ENCODE measurements at regions not wholly inside any gene's neighbourhood (a gene's known extent, or its start where the extent isn't known, plus 50 kb on each side); places are given as distances from the start of the nearest gene placed in this dataset.

GRCh38 chr4:62222121-62222520, 1022.0 kb downstream of the ADGRL3 start:
- in situ Hi-C loops (cut with HindIII; ENCODE audit: low pct_unique_long_range_greater_than_20kb, low sequenced_read_pairs), result no loop called here
- no peak for DNase-seq (ENCODE audit: low read depth in 1 of 2, low spot score in 1 of 2)
- no peak for TF ChIP-seq JUND (IDR thresholded peaks at IDR 0.05; ENCODE audit: low read depth)

DNA sequence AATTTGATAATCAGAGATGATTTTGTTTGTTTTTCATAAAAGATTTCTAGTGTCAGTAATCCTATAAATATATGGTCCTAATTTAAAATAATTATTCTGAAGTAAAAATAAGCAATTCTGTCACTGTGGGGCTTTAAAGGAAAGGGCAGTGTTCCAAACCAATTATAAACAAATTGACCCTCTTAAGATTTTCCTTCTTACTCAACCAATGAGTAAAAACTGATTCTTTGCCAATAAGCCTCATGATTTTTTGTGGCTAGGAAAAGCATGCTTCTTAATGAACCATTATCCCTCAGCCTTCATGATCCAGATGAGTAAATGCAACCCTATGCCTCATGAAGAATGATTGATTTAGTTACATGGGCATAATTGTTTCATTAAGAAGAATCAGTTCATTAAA, 1010.4 kb downstream of the ADGRL3 start:
- in situ Hi-C loops (cut with HindIII; ENCODE audit: low pct_unique_long_range_greater_than_20kb, low sequenced_read_pairs), result no loop called here
- no peak for DNase-seq (ENCODE audit: low read depth in 1 of 2, low spot score in 1 of 2)
- no peak for TF ChIP-seq JUND (IDR thresholded peaks at IDR 0.05; ENCODE audit: low read depth)

GRCh38 chr4:62209757-62210485, 1009.8 kb downstream of the ADGRL3 start:
- in situ Hi-C loops (cut with HindIII; ENCODE audit: low pct_unique_long_range_greater_than_20kb, low sequenced_read_pairs), result no loop called here
- DNase-seq (ENCODE audit: low read depth in 1 of 2, low spot score in 1 of 2), result no peak
- no peak for TF ChIP-seq JUND (IDR thresholded peaks at IDR 0.05; ENCODE audit: low read depth)

DNA sequence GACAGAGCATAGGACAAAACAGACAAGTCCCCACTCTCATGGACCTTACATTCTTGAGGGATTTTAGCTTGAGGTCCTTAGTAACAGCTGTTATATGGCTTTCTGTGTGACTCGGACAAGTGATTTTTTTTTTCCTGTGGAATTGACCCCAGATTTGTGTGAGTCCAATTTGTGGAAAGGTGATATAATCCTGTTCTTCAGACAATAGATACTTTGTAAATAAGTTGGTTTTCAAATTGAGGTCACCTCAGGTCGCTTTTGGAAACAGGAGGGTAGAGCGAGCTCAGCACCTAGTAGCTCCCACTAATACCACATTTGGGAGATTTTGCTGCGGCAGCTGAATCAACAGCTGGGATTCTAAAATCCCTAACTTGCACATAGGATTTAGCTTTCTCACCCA, 1008.8 kb downstream of the ADGRL3 start:
- no peak for DNase-seq (ENCODE audit: low read depth in 1 of 2, low spot score in 1 of 2)
- TF ChIP-seq JUND (IDR thresholded peaks at IDR 0.05; ENCODE audit: low read depth), result no peak
- in situ Hi-C loops (cut with HindIII; ENCODE audit: low pct_unique_long_range_greater_than_20kb, low sequenced_read_pairs), result no loop called here

DNA sequence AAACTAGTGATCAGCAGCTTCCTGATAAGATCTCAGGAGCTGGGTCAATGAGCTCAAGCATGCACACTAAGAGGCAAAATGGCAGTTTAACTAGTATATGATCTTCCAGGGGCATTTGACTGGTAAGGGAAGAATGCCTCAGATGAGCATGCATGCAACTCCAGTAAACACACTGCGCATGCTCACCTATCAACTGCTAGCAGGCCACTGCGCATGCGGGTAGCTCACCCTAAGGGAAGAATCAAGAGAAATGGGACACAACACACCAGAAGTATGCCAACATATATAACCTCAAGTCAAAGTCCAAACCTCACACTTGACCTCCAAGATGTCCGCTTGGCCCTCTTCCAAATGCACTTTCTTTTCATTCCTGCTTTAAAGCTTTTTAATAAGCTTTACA, 1004.0 kb downstream of the ADGRL3 start:
- DNase-seq (ENCODE audit: low read depth in 1 of 2, low spot score in 1 of 2), result no peak
- TF ChIP-seq JUND (IDR thresholded peaks at IDR 0.05; ENCODE audit: low read depth), result no peak
- in situ Hi-C loops (cut with HindIII; ENCODE audit: low pct_unique_long_range_greater_than_20kb, low sequenced_read_pairs), result no loop called here

DNA sequence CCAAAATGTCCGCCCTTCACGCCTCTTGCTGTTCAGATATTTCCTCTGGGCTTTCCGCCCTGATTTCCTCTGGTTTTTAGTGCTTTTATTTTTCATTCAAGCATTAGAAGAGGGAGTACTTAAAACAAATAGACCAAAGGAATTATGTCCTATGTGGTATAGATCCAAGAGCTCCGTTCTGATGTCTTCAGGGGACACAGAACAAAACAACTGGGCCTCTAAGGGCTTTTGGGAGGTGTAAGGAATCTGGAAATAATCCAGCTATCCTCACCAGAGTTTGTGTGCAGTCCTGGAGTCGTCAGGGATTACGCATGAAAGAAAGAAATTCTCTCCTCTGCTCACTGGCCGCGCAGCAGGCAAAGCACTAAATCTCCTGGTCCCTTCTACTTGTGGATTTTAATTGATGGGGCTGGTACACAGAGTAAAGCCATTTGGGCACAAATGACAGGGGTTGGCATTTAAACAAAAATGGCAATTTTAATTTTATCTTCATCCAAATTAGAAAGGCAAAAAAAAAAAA, 999.2 kb downstream of the ADGRL3 start:
- no peak for TF ChIP-seq JUND (IDR thresholded peaks at IDR 0.05; ENCODE audit: low read depth)
- in situ Hi-C loops (cut with HindIII; ENCODE audit: low pct_unique_long_range_greater_than_20kb, low sequenced_read_pairs), result no loop called here
- no peak for DNase-seq (ENCODE audit: low read depth in 1 of 2, low spot score in 1 of 2)

DNA sequence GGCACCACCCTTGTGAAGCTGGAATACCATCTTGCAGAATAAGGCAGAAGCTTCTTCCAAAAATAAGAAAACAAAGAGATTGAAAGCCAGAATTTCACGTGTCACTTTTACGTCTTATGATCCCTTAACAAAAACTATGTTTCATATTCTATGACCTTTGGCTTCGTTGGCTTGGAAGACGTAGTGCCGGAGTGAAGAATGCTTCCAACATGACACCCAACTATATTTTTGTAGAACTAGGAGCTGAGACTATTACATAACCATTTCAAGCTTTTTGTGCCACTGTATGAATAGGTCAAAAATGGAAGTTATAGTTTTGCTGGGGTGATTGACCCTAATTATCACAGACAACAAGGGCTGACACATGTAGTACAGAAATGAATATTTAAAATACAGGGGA, 996.2 kb downstream of the ADGRL3 start:
- in situ Hi-C loops (cut with HindIII; ENCODE audit: low pct_unique_long_range_greater_than_20kb, low sequenced_read_pairs), result no loop called here
- DNase-seq (ENCODE audit: low read depth in 1 of 2, low spot score in 1 of 2), result no peak
- no peak for TF ChIP-seq JUND (IDR thresholded peaks at IDR 0.05; ENCODE audit: low read depth)

DNA sequence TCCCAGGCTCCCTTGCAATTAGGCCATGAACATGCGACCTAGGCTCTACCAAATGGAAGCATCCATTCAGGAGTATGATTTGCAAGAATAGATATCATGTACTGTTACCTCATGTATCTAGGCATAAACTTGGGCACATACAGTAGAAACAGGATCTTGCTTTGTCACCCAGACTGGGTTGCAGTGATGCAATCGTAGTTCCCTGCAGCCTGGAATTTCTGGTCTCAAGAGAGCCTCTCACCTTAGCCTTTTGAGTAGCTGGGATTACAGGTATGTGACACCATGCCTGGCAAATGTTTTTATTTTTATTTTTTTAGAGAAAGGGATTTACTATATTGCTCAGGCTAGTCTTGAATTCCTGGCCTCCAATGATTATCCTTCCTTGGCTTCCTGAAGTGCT, 994.2 kb downstream of the ADGRL3 start:
- TF ChIP-seq JUND (IDR thresholded peaks at IDR 0.05; ENCODE audit: low read depth), result no peak
- DNase-seq (ENCODE audit: low read depth in 1 of 2, low spot score in 1 of 2), result peak in 1 of 2 experiments; percentile 2
- in situ Hi-C loops (cut with HindIII; ENCODE audit: low pct_unique_long_range_greater_than_20kb, low sequenced_read_pairs), result no loop called here

- DNase-seq (ENCODE audit: low read depth in 1 of 2, low spot score in 1 of 2), result no peak
- TF ChIP-seq JUND (IDR thresholded peaks at IDR 0.05; ENCODE audit: low read depth), result no peak
- in situ Hi-C loops (cut with HindIII; ENCODE audit: low pct_unique_long_range_greater_than_20kb, low sequenced_read_pairs), result no loop called here
Measured at GRCh38 chr4:62193761-62194160, 993.6 kb downstream of the ADGRL3 start.

- DNase-seq (ENCODE audit: low read depth in 1 of 2, low spot score in 1 of 2), result peak in 1 of 2 experiments; percentile 22
- TF ChIP-seq JUND (IDR thresholded peaks at IDR 0.05; ENCODE audit: low read depth), result no peak
- in situ Hi-C loops (cut with HindIII; ENCODE audit: low pct_unique_long_range_greater_than_20kb, low sequenced_read_pairs), result no loop called here
Measured at GRCh38 chr4:62191451-62192240, 991.5 kb downstream of the ADGRL3 start.

DNA sequence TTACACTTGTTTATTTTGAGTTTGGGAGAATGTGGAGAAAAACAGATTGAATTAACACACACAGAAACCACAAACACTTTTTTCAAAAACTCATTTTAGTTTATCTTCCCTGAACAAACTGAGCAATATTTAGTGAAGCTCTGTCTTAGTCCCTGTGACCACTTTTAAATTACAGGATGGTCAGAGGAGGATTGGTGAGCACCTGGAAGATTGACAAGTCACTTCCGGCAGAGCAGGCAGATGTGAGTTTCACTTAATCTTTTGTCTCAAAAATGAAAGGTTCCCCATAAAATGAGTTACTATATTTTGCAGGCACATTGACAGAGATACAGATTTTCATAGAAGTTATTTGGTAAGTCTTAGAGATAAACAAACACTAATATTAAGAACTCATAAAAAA, 970.1 kb downstream of the ADGRL3 start:
- in situ Hi-C loops (cut with HindIII; ENCODE audit: low pct_unique_long_range_greater_than_20kb, low sequenced_read_pairs), result no loop called here
- DNase-seq (ENCODE audit: low read depth in 1 of 2, low spot score in 1 of 2), result no peak
- no peak for TF ChIP-seq JUND (IDR thresholded peaks at IDR 0.05; ENCODE audit: low read depth)

DNA sequence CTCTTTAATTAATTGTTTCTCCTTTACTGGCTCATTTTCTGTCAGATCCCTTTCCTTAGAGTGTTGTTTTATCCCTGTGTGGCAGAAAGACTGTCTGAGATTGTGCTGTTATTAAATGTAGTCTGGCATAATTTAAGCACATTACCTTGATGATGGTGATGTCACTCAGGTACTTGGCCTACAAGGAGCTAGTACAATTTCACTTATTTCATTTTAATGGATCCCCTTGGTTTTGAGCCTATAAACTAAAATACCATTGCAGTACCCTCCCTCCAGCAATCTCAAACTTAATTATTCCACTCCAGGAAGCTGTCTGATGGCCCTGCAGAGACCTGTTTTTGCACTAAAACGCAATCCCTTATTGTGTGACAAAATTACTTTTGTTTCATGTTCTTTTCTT, 968.6 kb downstream of the ADGRL3 start:
- no peak for TF ChIP-seq JUND (IDR thresholded peaks at IDR 0.05; ENCODE audit: low read depth)
- in situ Hi-C loops (cut with HindIII; ENCODE audit: low pct_unique_long_range_greater_than_20kb, low sequenced_read_pairs), result no loop called here
- no peak for DNase-seq (ENCODE audit: low read depth in 1 of 2, low spot score in 1 of 2)

DNA sequence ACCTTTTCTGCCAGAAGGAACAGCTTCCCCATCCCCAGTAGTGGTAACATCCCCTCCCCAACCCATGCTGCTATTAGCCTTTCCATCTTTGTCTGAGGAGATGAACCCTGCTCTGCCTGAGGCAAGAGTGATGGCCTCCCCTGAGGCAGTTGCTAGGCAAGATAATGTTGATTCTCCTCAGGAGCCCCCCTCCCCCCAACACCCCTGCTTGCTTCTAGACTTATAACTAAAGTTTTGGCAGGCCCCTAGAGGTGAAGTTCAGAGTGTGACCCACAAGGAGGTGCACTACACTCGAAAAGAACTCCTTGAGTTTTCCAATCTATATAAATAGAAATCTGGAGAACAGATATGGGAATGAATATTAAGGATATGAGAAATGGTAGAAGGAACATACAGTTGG, 962.5 kb downstream of the ADGRL3 start:
- no peak for TF ChIP-seq JUND (IDR thresholded peaks at IDR 0.05; ENCODE audit: low read depth)
- no peak for DNase-seq (ENCODE audit: low read depth in 1 of 2, low spot score in 1 of 2)
- in situ Hi-C loops (cut with HindIII; ENCODE audit: low pct_unique_long_range_greater_than_20kb, low sequenced_read_pairs), result no loop called here

Measured in T47D (cell line).